ENCODE measurements at regions not wholly inside any gene's neighbourhood (a gene's known extent, or its start where the extent isn't known, plus 50 kb on each side); places are given as distances from the start of the nearest gene placed in this dataset.
"Not testable (repeated sequence)": the region's sequence is repeated elsewhere in the genome, so short reads cannot be mapped to it uniquely, and the experiment has no call there.

GRCh38 chr2:186136860-186137259, 349.2 kb upstream of the ZC3H15 start:
- DNase-seq (ENCODE audit: low read depth), result no peak
- no peak for TF ChIP-seq CTCF (conservative IDR thresholded peaks at IDR 0.05; ENCODE audit: low read depth, low read length)
- H3K4me3 ChIP-seq (ENCODE audit: low read depth, low read length), result no peak overlapping the region

DNA sequence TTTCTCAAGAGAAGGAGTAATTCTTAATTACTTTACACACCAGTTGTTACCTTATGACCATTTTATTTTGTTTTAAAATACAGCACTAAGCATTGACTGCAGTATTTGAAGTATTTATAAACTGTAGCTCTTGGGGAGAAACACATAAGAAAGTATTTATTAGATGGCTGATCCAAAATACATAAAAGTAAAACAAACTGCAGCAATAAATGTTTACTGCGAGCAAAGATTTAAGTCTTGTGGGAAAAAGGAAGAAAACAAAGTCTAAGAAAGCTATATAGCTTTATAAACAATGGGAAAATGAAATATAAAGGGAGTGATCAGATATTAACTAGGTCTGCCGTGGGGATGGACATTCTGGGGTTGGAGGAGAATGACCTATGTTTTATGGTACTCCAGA, 347.2 kb upstream of the ZC3H15 start:
- no peak for TF ChIP-seq CTCF (conservative IDR thresholded peaks at IDR 0.05; ENCODE audit: low read depth, low read length)
- no peak for DNase-seq (ENCODE audit: low read depth)
- H3K4me3 ChIP-seq (ENCODE audit: low read depth, low read length), result no peak overlapping the region

- TF ChIP-seq CTCF (conservative IDR thresholded peaks at IDR 0.05; ENCODE audit: low read depth, low read length), result no peak
- DNase-seq (ENCODE audit: low read depth), result no peak
- H3K4me3 ChIP-seq (ENCODE audit: low read depth, low read length), result no peak overlapping the region
Measured at GRCh38 chr2:186159101-186159500, 327.0 kb upstream of the ZC3H15 start.

GRCh38 chr2:186164325-186164724, 321.7 kb upstream of the ZC3H15 start:
- DNase-seq (ENCODE audit: low read depth), result no peak
- TF ChIP-seq CTCF (conservative IDR thresholded peaks at IDR 0.05; ENCODE audit: low read depth, low read length), result no peak
- no peak overlapping the region for H3K4me3 ChIP-seq (ENCODE audit: low read depth, low read length)

DNA sequence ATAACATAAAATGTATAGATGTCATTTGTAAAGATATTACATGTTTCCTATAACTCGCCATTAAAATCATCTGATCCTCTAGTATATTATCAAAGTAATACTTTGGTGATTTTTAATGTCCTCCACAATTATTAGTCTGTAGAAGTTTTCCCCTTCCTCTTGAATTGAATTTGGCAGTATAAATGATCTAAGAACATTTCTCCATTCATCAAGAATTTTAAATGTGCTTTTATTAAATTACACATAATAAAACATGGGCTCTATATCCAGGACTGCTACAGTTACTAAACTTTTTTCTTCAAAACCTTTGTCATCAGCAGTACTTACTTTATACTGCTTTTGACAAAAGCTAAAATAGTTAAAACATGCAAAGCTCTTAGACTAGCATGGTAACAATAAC, 315.4 kb upstream of the ZC3H15 start:
- H3K4me3 ChIP-seq (ENCODE audit: low read depth, low read length), result no peak overlapping the region
- TF ChIP-seq CTCF (conservative IDR thresholded peaks at IDR 0.05; ENCODE audit: low read depth, low read length), result no peak
- no peak for DNase-seq (ENCODE audit: low read depth)

- peak; percentile 3 for DNase-seq (ENCODE audit: low read depth)
- no peak overlapping the region for H3K4me3 ChIP-seq (ENCODE audit: low read depth, low read length)
- no peak for TF ChIP-seq CTCF (conservative IDR thresholded peaks at IDR 0.05; ENCODE audit: low read depth, low read length)
Measured at GRCh38 chr2:186181625-186182024, 304.4 kb upstream of the ZC3H15 start.

GRCh38 chr2:186182366-186182765, 303.7 kb upstream of the ZC3H15 start:
- not testable (repeated sequence) for H3K4me3 ChIP-seq (ENCODE audit: low read depth, low read length); DNase-seq (ENCODE audit: low read depth)

DNA sequence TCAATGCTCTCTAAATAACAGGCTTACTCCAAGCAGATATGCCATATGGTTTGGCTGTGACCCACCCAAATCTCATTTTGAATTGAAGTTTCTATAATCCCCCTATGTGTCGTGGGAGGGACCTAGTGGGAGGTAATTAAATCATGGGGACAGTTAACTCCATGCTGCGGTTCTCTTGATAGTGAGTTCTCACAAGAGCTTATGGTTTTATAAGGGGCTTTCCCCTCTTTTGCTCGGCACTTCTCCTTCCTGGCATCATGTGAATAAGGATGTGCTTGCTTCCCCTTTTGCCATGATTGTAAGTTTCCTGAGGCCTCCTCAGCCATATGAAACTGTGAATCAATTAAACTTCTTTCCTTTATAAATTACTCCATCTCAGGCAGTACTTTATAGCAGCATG, 302.7 kb upstream of the ZC3H15 start:
- no peak for DNase-seq (ENCODE audit: low read depth)
- H3K4me3 ChIP-seq (ENCODE audit: low read depth, low read length), result no peak overlapping the region
- no peak for TF ChIP-seq CTCF (conservative IDR thresholded peaks at IDR 0.05; ENCODE audit: low read depth, low read length)
